Neural progenitor cell (in vitro differentiated cells): ENCODE measurements at regions not wholly inside any gene's neighbourhood (a gene's known extent, or its start where the extent isn't known, plus 50 kb on each side); places are given as distances from the start of the nearest gene placed in this dataset.

Source experiments
- CTCF ChIP-seq: fragments of 200-600 bp; sonication (generic); IDR thresholded peaks from 2 replicates; pipeline ENCODE4 v1.5.1; 2017; ENCODE audit warnings: antibody characterized with exemption, mild to moderate bottlenecking
- EZH2 ChIP-seq: fragments of 200-600 bp; sonication (generic); IDR thresholded peaks from 2 replicates; pipeline ENCODE4 v1.6.1; 2017; ENCODE audit warnings: antibody characterized with exemption, mild to moderate bottlenecking, moderate library complexity

GRCh38 chr3:152671446-152672319, 163.2 kb upstream of the P2RY1 start:
- no peak for TF ChIP-seq CTCF
- no peak for TF ChIP-seq EZH2
